HepG2 (cell line): ENCODE measurements at regions not wholly inside any gene's neighbourhood (a gene's known extent, or its start where the extent isn't known, plus 50 kb on each side); places are given as distances from the start of the nearest gene placed in this dataset.

Experiments
- ATAC-seq: fragments of 200-7000 bp; cut with Tn5 transposase; 3 replicates; pipeline ENCODE4 v1.9.1; 2020; ENCODE audit warnings: mild to moderate bottlenecking, moderate library complexity
- BruUV-seq: library from RNA; stranded (reverse); fragments of 400-500 nt; replicated peaks from 2 replicates; lab custom pipeline; 2021; lab: Mats Ljungman, UMichigan
- CTCF ChIA-PET: fragments of 300-600 bp; formaldehyde crosslinking; extraction: SDS; loops from one replicate; lab custom pipeline; 2021; ENCODE audit warnings: low total read pairs, inconsistent platforms, low intra/inter-chr PET ratio; lab: Yijun Ruan, JAX
- POLR2A ChIA-PET: fragments of 350-600 bp; sonication (Branson Sonifier 250); formaldehyde crosslinking; loops from one replicate; lab custom pipeline; 2020; ENCODE audit warnings: antibody characterized with exemption, inconsistent platforms; lab: Yijun Ruan, JAX
- DNase-seq: peaks from one replicate; pipeline ENCODE4 v3.0.0-alpha.2; 2015; ENCODE audit warnings: low spot score
- FAIRE-seq: peaks from 3 replicates; lab custom pipeline; 2011; peaks lifted over from hg19 to GRCh38; lab: Jason Lieb, UNC
- H2AFZ ChIP-seq: one replicate; pipeline ENCODE4 v1.6.1; 2011; ENCODE audit warnings: low read length, inconsistent platforms
- H3K27ac ChIP-seq: fragments of 300-600 bp; 3 replicates; pipeline ENCODE4 v1.8.0; 2011; ENCODE audit warnings: mixed run types, mild to moderate bottlenecking, mixed read lengths, low read length, inconsistent platforms; ENCODE audit not compliant: insufficient read depth; ENCODE audit errors: extremely low read length
- H3K27me3 ChIP-seq, 2 experiments: fragments of 200-600 bp in 1 of 2; 2 replicates in 1 of 2; 3 replicates in 1 of 2; pipeline versions ENCODE4 v1.6.0 to v1.8.0; 2011; ENCODE audit warnings: low read length in 2 of 2, mild to moderate bottlenecking in 2 of 2, moderate library complexity in 2 of 2, inconsistent platforms in 1 of 2; ENCODE audit not compliant: insufficient read depth in 2 of 2, control insufficient read depth in 1 of 2
- H3K36me3 ChIP-seq, 2 experiments: fragments of 200-600 bp in 1 of 2; replicated peaks in 1 of 2; 2 replicates in 1 of 2; 3 replicates in 1 of 2; pipeline versions ENCODE4 v1.5.1 to v1.8.0; 2011; ENCODE audit warnings: low read length in 2 of 2, inconsistent platforms in 1 of 2; ENCODE audit not compliant: insufficient read depth in 2 of 2, control insufficient read depth in 1 of 2
- H3K4me1 ChIP-seq: 2 replicates; pipeline ENCODE4 v1.5.1; 2012; ENCODE audit warnings: low read length, inconsistent platforms; ENCODE audit not compliant: insufficient read depth
- H3K4me2 ChIP-seq: 2 replicates; pipeline ENCODE4 v1.6.0; 2011; ENCODE audit warnings: low read depth, low read length, inconsistent platforms
- H3K4me3 ChIP-seq, 3 experiments: fragments of 200-600 bp in 1 of 3; sonication (generic), shearing (Covaris generic) in 1 of 3; replicated peaks in 1 of 3; 2 replicates each; pipeline ENCODE4 v1.5.1; 2011 to 2016; ENCODE audit warnings: low read length in 3 of 3, inconsistent platforms in 2 of 3, low read depth in 2 of 3, mild to moderate bottlenecking in 2 of 3, control low read depth in 1 of 3, mixed read lengths in 1 of 3; ENCODE audit not compliant: insufficient read depth in 1 of 3
- H3K79me2 ChIP-seq: one replicate; pipeline ENCODE4 v1.6.1; 2011; ENCODE audit warnings: low read length, inconsistent platforms; ENCODE audit not compliant: insufficient read depth
- H3K9ac ChIP-seq: 2 replicates; pipeline ENCODE4 v1.6.0; 2011; ENCODE audit warnings: mild to moderate bottlenecking, low read depth, low read length, inconsistent platforms; ENCODE audit not compliant: insufficient read depth
- H3K9me3 ChIP-seq: 2 replicates; pipeline ENCODE4 v1.5.1; 2012; ENCODE audit warnings: mild to moderate bottlenecking, low read length
- H4K20me1 ChIP-seq: 2 replicates; pipeline ENCODE4 v1.6.0; 2011; ENCODE audit warnings: inconsistent platforms, mild to moderate bottlenecking, low read length, moderate library complexity; ENCODE audit not compliant: insufficient read depth
- CENPT ChIP-seq: sonication (generic); formaldehyde crosslinking; IDR thresholded peaks from 2 replicates; pipeline ENCODE4 v1.8.0; 2022; ENCODE audit warnings: low read depth, mild to moderate bottlenecking, moderate library complexity, missing genetic modification reagents
- ERF ChIP-seq: IDR thresholded peaks from 2 replicates; pipeline ENCODE4 v1.6.1; 2018; ENCODE audit warnings: missing biosample characterization, missing genetic modification reagents
- ETV5 ChIP-seq: IDR thresholded peaks from 2 replicates; pipeline ENCODE4 v1.6.1; 2018; ENCODE audit warnings: missing biosample characterization, missing genetic modification reagents, inconsistent platforms, borderline replicate concordance
- MED8 ChIP-seq: sonication (generic); formaldehyde crosslinking; IDR thresholded peaks from 2 replicates; pipeline ENCODE4 v1.8.1; 2023; ENCODE audit warnings: mild to moderate bottlenecking, missing genetic modification reagents; ENCODE audit not compliant: insufficient replicate concordance
- PHF20 ChIP-seq: sonication (generic); formaldehyde crosslinking; IDR thresholded peaks from 2 replicates; pipeline ENCODE4 v1.5.0; 2020; ENCODE audit warnings: mild to moderate bottlenecking, missing genetic modification reagents
- POGK ChIP-seq: sonication (generic); formaldehyde crosslinking; conservative IDR thresholded peaks from 2 replicates; pipeline ENCODE4 v1.8.0; 2022; ENCODE audit warnings: mild to moderate bottlenecking, moderate library complexity, missing genetic modification reagents
- SMAD3 ChIP-seq: sonication (generic); formaldehyde crosslinking; IDR thresholded peaks from 2 replicates; pipeline ENCODE4 v1.4.0; 2020; ENCODE audit warnings: missing genetic modification reagents
- SMARCE1 ChIP-seq: fragments of 450-650 bp; IDR thresholded peaks from 2 replicates; pipeline ENCODE4 v1.6.1; 2017; ENCODE audit warnings: borderline replicate concordance
- ZFAT ChIP-seq: sonication (generic); formaldehyde crosslinking; conservative IDR thresholded peaks from 2 replicates; pipeline ENCODE4 v1.8.1; 2023; ENCODE audit warnings: missing genetic modification reagents, inconsistent platforms
- ZMYM2 ChIP-seq: sonication (generic); formaldehyde crosslinking; IDR thresholded peaks from 2 replicates; pipeline ENCODE4 v1.8.0; 2022; ENCODE audit warnings: mild to moderate bottlenecking, missing genetic modification reagents
- ZNF549 ChIP-seq: sonication (generic); formaldehyde crosslinking; IDR thresholded peaks from 2 replicates; pipeline ENCODE4 v1.5.0; 2020; ENCODE audit warnings: missing genetic modification reagents
- ZSCAN9 ChIP-seq: IDR thresholded peaks from 2 replicates; pipeline ENCODE4 v1.6.1; 2016; ENCODE audit warnings: borderline replicate concordance
- WGBS: methylation state at CpG from one replicate; pipeline ENCODE4 v1.1.6; 2017; ENCODE audit warnings: low lambda C conversion rate; 5-methylcytosine and 5-hydroxymethylcytosine counted together
- in situ Hi-C: cut with HindIII; loops from 2 replicates; pipeline ENCODE4 v1.10.0; 2017; ENCODE audit warnings: low pct_unique_long_range_greater_than_20kb; ENCODE audit not compliant: extremely low pct_ligation_motif_present
- intact Hi-C: fragments of 100-400 bp; cut with micrococcal nuclease; formaldehyde crosslinking; loops from one replicate; pipeline ENCODE4 v1.10.0; 2022; ENCODE audit not compliant: unreplicated experiment

- ATAC-seq (no peak), FAIRE-seq (no peak), DNase-seq (no peak)
- intact Hi-C loops (no loop called here), in situ Hi-C loops (no loop called here)
- no peak overlapping the region for H3K27ac ChIP-seq
- no peaks in the 10 kb centered on the region for H3K79me2 ChIP-seq
- H4K20me1 ChIP-seq = no peaks in the 10 kb centered on the region
- 0% methylated on average over 2 of the region's 2 CpGs for WGBS
- H3K36me3 ChIP-seq = no peaks in the 10 kb centered on the region
- no peak overlapping the region for H3K4me3 ChIP-seq
- BruUV-seq = no TSS peak
- no peaks in the 10 kb centered on the region for H3K4me1 ChIP-seq
- H3K9me3 ChIP-seq = no peaks in the 10 kb centered on the region
- H2AFZ ChIP-seq = no peak overlapping the region
- no peaks in the 10 kb centered on the region for H3K27me3 ChIP-seq
- no peak for TF ChIP-seq ZSCAN9 (CRISPR knock-in tag)
- no peak overlapping the region for H3K4me2 ChIP-seq
- CTCF ChIA-PET = no interaction called here
- POLR2A ChIA-PET = no interaction called here
- H3K9ac ChIP-seq = no peak overlapping the region
Observed at GRCh38 chr2:48865704-48866103, 110.2 kb upstream of the LHCGR start.

GRCh38 chr2:48860380-48860779, 104.9 kb upstream of the LHCGR start:
- no peak overlapping the region for H3K9ac ChIP-seq
- no peak overlapping the region for H3K4me3 ChIP-seq
- BruUV-seq = no TSS peak
- TF ChIP-seq ETV5 (CRISPR knock-in tag) = no peak
- no peak for TF ChIP-seq SMARCE1
- no peak for TF ChIP-seq SMAD3
- TF ChIP-seq ZFAT (CRISPR knock-in tag) = no peak
- TF ChIP-seq ZMYM2 (CRISPR knock-in tag) = no peak
- TF ChIP-seq MED8 (CRISPR knock-in tag) = no peak
- TF ChIP-seq PHF20 = no peak
- TF ChIP-seq ZNF549 (CRISPR knock-in tag) = no peak
- TF ChIP-seq POGK (CRISPR knock-in tag) = no peak
- no peak for TF ChIP-seq CENPT (CRISPR knock-in tag)
- TF ChIP-seq ERF = no peak
- TF ChIP-seq, all 625 proteins: peak for 0
- Histone ChIP-seq H3K4me1 (no peaks in the 10 kb centered on the region), H2AFZ (no peak overlapping the region), H4K20me1 (no peaks in the 10 kb centered on the region), H3K36me3 (no peaks in the 10 kb centered on the region), H3K9me3 (no peaks in the 10 kb centered on the region), H3K27ac (no peak overlapping the region), H3K4me2 (no peak overlapping the region), H3K79me2 (no peaks in the 10 kb centered on the region), H3K27me3 (no peaks in the 10 kb centered on the region)
- no peak for DNase-seq
- intact Hi-C loops = no loop called here
- WGBS = 0% methylated on average over 2 of the region's 2 CpGs
- ChIA-PET CTCF (no interaction called here), POLR2A (no interaction called here)
- ATAC-seq = no peak
- no peak for FAIRE-seq
- in situ Hi-C loops = no loop called here
